ENCODE measurements at regions not wholly inside any gene's neighbourhood (a gene's known extent, or its start where the extent isn't known, plus 50 kb on each side); places are given as distances from the start of the nearest gene placed in this dataset.
"Not testable (repeated sequence)": the region's sequence is repeated elsewhere in the genome, so short reads cannot be mapped to it uniquely, and the experiment has no call there.

DNA sequence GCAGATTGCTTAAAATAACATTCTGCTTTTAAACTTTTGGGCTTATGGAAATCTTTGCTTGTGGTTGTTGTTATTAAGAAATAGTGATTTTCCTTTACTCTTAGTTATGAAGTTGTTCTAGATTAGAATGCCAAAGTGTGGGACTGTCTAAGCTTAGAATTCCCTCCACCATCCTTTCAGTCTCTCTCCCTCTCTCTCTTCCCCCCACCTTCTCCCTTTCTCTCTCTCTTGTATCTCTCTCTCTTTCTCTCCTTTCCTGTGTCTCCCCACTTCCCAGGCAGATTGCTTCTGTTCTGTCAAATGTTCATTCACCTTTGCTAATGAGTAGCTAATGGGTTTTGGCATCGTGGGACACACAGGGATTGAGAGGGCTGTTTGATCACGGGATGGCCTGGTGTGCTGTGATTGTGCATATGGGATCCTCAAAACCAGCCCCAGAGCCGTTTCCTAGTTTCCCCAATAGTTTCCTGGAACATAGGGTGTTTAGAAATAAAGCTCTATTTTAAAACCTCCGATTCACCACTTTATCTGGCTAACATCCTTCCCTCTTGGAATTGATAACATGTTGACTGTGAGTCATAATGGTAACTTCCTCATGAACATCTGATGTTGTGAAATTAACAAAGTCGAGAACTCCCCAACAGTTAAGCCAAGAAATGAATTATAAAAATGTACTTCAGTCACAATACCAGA, 502.6 kb downstream of the TMEM114 start:
- no peak for DNase-seq (ENCODE audit: insufficient read length, low spot score)
- TF ChIP-seq POLR2A (IDR thresholded peaks at IDR 0.05; ENCODE audit: low read depth, low read length) (no peak), POU2F2 (IDR thresholded peaks at IDR 0.05; ENCODE audit: low read depth, low read length) (no peak), PAX5 (IDR thresholded peaks at IDR 0.05; ENCODE audit: insufficient read depth, low read length, severe bottlenecking) (no peak), TAF1 (IDR thresholded peaks at IDR 0.05; ENCODE audit: low read depth, low read length) (no peak), SPI1 (IDR thresholded peaks at IDR 0.05; ENCODE audit: low read depth, low read length) (no peak), POLR2AphosphoS5 (IDR thresholded peaks at IDR 0.05; ENCODE audit: low read depth, low read length) (no peak)
- no peak for FAIRE-seq

DNA sequence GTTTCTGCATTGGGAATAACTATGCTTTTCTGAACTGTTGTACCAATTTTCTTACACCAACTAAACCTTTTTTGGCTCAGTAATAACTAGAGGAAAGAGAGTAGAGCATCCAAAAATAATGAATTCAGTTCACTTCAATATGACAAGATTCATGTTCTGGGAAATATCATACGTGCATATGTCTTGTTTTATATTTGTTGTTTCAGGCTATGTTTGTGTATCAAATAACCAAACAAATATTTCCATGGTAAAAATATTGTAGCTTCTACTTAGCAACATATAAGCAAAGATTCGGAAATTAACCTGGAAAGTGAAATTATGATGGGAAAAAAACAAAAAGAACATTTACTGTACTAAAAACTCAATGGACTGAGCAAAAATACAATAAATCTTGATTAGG, 503.2 kb downstream of the TMEM114 start:
- FAIRE-seq (no peak), DNase-seq (ENCODE audit: insufficient read length, low spot score) (no peak)
- TF ChIP-seq TAF1 (IDR thresholded peaks at IDR 0.05; ENCODE audit: low read depth, low read length) (no peak), PAX5 (IDR thresholded peaks at IDR 0.05; ENCODE audit: insufficient read depth, low read length, severe bottlenecking) (no peak), SPI1 (IDR thresholded peaks at IDR 0.05; ENCODE audit: low read depth, low read length) (no peak), POU2F2 (IDR thresholded peaks at IDR 0.05; ENCODE audit: low read depth, low read length) (no peak), POLR2AphosphoS5 (IDR thresholded peaks at IDR 0.05; ENCODE audit: low read depth, low read length) (no peak), POLR2A (IDR thresholded peaks at IDR 0.05; ENCODE audit: low read depth, low read length) (no peak)

- TF ChIP-seq TAF1 (IDR thresholded peaks at IDR 0.05; ENCODE audit: low read depth, low read length): no peak
- TF ChIP-seq PAX5 (IDR thresholded peaks at IDR 0.05; ENCODE audit: insufficient read depth, low read length, severe bottlenecking): no peak
- no peak for TF ChIP-seq POLR2A (IDR thresholded peaks at IDR 0.05; ENCODE audit: low read depth, low read length)
- no peak for TF ChIP-seq POLR2AphosphoS5 (IDR thresholded peaks at IDR 0.05; ENCODE audit: low read depth, low read length)
- TF ChIP-seq SPI1 (IDR thresholded peaks at IDR 0.05; ENCODE audit: low read depth, low read length): no peak
- no peak for TF ChIP-seq POU2F2 (IDR thresholded peaks at IDR 0.05; ENCODE audit: low read depth, low read length)
- FAIRE-seq (no peak), DNase-seq (ENCODE audit: insufficient read length, low spot score) (no peak)
Observed at GRCh38 chr16:8084882-8085281, 505.4 kb downstream of the TMEM114 start.

DNA sequence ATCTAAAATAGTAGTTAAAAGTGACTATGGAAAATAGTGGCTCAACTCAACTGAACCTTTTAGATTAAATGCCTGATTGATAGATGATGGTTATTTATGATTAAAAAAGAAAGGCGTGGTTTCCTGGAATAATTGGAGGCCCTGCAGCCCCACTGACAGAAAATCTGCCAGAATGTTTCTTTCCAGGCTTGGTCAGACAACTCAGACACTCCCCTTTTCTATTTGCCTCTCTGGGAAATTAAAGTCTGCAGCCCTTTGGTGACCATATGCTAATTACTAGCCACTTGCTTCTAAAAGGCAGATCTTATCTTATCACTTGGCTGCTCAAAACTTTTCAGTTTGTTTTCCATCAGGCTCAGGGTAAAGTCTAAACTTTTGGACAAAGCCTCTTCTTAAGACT, 506.0 kb downstream of the TMEM114 start:
- no peak for DNase-seq (ENCODE audit: insufficient read length, low spot score)
- TF ChIP-seq PAX5 (IDR thresholded peaks at IDR 0.05; ENCODE audit: insufficient read depth, low read length, severe bottlenecking): no peak
- no peak for TF ChIP-seq POU2F2 (IDR thresholded peaks at IDR 0.05; ENCODE audit: low read depth, low read length)
- no peak for TF ChIP-seq SPI1 (IDR thresholded peaks at IDR 0.05; ENCODE audit: low read depth, low read length)
- TF ChIP-seq TAF1 (IDR thresholded peaks at IDR 0.05; ENCODE audit: low read depth, low read length): no peak
- TF ChIP-seq POLR2A (IDR thresholded peaks at IDR 0.05; ENCODE audit: low read depth, low read length): no peak
- TF ChIP-seq POLR2AphosphoS5 (IDR thresholded peaks at IDR 0.05; ENCODE audit: low read depth, low read length): no peak
- no peak for FAIRE-seq

DNA sequence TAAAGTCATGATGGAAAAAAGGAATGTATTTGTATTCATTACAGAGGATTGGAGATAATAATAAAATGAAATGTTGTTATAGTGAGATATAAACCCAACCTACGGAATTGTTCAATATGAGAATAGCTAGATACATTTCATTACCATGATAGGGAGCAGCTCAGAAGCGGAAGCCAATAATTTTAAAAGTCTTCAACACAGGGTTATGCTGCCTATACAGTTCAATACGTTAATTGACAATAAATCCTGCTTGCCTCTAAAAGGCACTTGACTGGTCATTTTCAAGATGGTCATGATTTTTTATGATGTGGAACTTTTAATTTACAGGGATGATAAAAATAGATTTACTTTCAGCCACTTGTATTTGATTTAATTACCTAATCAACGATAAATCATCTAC, 506.8 kb downstream of the TMEM114 start:
- DNase-seq (ENCODE audit: insufficient read length, low spot score) (no peak), FAIRE-seq (no peak)
- TF ChIP-seq PAX5 (IDR thresholded peaks at IDR 0.05; ENCODE audit: insufficient read depth, low read length, severe bottlenecking): no peak
- no peak for TF ChIP-seq POLR2A (IDR thresholded peaks at IDR 0.05; ENCODE audit: low read depth, low read length)
- no peak for TF ChIP-seq TAF1 (IDR thresholded peaks at IDR 0.05; ENCODE audit: low read depth, low read length)
- no peak for TF ChIP-seq POU2F2 (IDR thresholded peaks at IDR 0.05; ENCODE audit: low read depth, low read length)
- TF ChIP-seq SPI1 (IDR thresholded peaks at IDR 0.05; ENCODE audit: low read depth, low read length): no peak
- no peak for TF ChIP-seq POLR2AphosphoS5 (IDR thresholded peaks at IDR 0.05; ENCODE audit: low read depth, low read length)

DNA sequence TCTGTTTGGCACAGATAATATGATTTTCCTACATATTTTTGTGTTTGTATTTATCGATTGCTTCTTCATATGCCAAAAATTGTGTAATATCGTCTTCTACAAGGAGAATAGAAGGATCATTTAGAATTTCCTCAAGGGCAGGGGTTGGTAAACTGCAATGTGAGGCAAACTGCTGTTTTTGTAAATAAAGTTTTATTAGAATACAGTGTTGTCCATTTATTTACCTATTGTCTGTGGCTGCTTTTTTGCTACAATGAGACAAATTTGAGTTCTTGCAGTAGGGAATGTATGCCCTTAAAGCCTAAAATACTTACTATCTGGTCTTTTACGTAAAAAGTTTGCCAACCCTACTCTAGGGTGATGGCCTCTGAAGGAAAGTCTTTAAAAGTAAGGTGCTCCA, 509.5 kb downstream of the TMEM114 start:
- FAIRE-seq: no peak
- no peak for DNase-seq (ENCODE audit: insufficient read length, low spot score)
- TF ChIP-seq SPI1 (IDR thresholded peaks at IDR 0.05; ENCODE audit: low read depth, low read length) (no peak), POU2F2 (IDR thresholded peaks at IDR 0.05; ENCODE audit: low read depth, low read length) (no peak), POLR2A (IDR thresholded peaks at IDR 0.05; ENCODE audit: low read depth, low read length) (no peak), PAX5 (IDR thresholded peaks at IDR 0.05; ENCODE audit: insufficient read depth, low read length, severe bottlenecking) (no peak), TAF1 (IDR thresholded peaks at IDR 0.05; ENCODE audit: low read depth, low read length) (no peak), POLR2AphosphoS5 (IDR thresholded peaks at IDR 0.05; ENCODE audit: low read depth, low read length) (no peak)

DNA sequence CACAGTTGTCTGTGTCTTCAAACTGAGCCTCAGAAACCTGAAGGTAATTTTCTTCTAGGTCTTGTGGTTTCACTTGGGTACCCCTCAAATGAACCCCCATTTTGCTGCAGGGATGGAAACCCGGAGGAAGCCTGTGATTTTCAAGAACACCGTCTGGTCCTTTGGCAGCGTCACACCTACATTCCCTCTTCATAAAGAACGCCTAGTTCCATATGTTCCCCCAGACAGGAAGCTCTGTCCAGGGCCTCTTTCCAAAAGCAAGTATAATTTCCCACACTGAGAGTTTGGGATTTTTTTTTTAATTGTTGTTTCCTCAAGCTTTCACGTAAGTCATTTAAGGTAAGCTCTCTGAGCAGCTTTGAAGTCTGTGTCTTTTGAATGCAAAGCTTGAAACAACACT, 515.0 kb downstream of the TMEM114 start:
- DNase-seq (ENCODE audit: insufficient read length, low spot score): no peak
- no peak for FAIRE-seq
- TF ChIP-seq POLR2AphosphoS5 (IDR thresholded peaks at IDR 0.05; ENCODE audit: low read depth, low read length): no peak
- no peak for TF ChIP-seq POLR2A (IDR thresholded peaks at IDR 0.05; ENCODE audit: low read depth, low read length)
- TF ChIP-seq TAF1 (IDR thresholded peaks at IDR 0.05; ENCODE audit: low read depth, low read length): no peak
- no peak for TF ChIP-seq PAX5 (IDR thresholded peaks at IDR 0.05; ENCODE audit: insufficient read depth, low read length, severe bottlenecking)
- TF ChIP-seq SPI1 (IDR thresholded peaks at IDR 0.05; ENCODE audit: low read depth, low read length): no peak
- no peak for TF ChIP-seq POU2F2 (IDR thresholded peaks at IDR 0.05; ENCODE audit: low read depth, low read length)

- DNase-seq (ENCODE audit: insufficient read length, low spot score) (no peak), FAIRE-seq (no peak)
- no peak for TF ChIP-seq POU2F2 (IDR thresholded peaks at IDR 0.05; ENCODE audit: low read depth, low read length)
Observed at GRCh38 chr16:8070506-8070905, 519.8 kb downstream of the TMEM114 start.

DNA sequence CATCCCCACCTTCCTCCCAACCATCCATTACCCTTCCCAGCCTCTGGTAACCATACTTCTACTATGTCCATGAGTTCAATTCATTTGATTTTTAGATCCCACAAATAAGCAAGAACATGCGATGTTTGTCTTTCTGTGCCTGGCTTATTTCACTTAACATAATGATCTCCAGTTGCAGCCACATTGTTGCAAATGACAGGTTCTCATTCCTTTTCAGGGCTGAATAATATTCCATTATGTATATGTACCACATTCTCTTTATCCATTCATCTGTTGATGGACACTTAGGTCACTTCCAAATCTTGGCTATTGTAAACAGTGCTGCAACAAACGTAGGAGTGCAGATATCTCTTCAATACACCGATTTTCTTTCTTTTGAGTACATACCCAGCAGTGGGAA, 522.1 kb downstream of the TMEM114 start:
- not testable (repeated sequence) for DNase-seq (ENCODE audit: insufficient read length, low spot score); FAIRE-seq

GRCh38 chr16:8063159-8063558, 527.2 kb downstream of the TMEM114 start:
- no peak for TF ChIP-seq POLR2AphosphoS5 (IDR thresholded peaks at IDR 0.05; ENCODE audit: low read depth, low read length)
- TF ChIP-seq POLR2A (IDR thresholded peaks at IDR 0.05; ENCODE audit: low read depth, low read length): no peak
- no peak for TF ChIP-seq SPI1 (IDR thresholded peaks at IDR 0.05; ENCODE audit: low read depth, low read length)
- TF ChIP-seq POU2F2 (IDR thresholded peaks at IDR 0.05; ENCODE audit: low read depth, low read length): no peak
- no peak for TF ChIP-seq TAF1 (IDR thresholded peaks at IDR 0.05; ENCODE audit: low read depth, low read length)
- TF ChIP-seq PAX5 (IDR thresholded peaks at IDR 0.05; ENCODE audit: insufficient read depth, low read length, severe bottlenecking): no peak
- FAIRE-seq: no peak

More at GRCh38 chr16:8063159-8063558, 527.2 kb downstream of the TMEM114 start:
- DNase-seq (ENCODE audit: insufficient read length, low spot score): no peak

Data from GM12891 (cell line).